Activated T-cell treated with anti-CD3 and anti-CD28 coated beads, Interleukin-2, amount 50 U/mL, for 72 hours (primary cell): ENCODE measurements at regions not wholly inside any gene's neighbourhood (a gene's known extent, or its start where the extent isn't known, plus 50 kb on each side); places are given as distances from the start of the nearest gene placed in this dataset.

Experiments used
- ATAC-seq, 2 donors: fragments of 150-1000 bp; cut with Tn5 transposase; replicated peaks in 1 of 2; 2 replicates each; pipeline ENCODE4 v1.10.0; 2021; ENCODE audit warnings: moderate library complexity in 2 of 2, mild to moderate bottlenecking in 1 of 2
- DNase-seq, 2 donors: peaks; one replicate each; pipeline ENCODE4 v3.0.0; 2021 to 2022; ENCODE audit warnings: mixed read lengths in 1 of 2
- H3K27ac Mint-ChIP-seq: one replicate; pipeline ENCODE4 v1.8.0; 2022; ENCODE audit warnings: mild to moderate bottlenecking, moderate library complexity, mixed read lengths
- H3K27me3 Mint-ChIP-seq: one replicate; pipeline ENCODE4 v1.8.0; 2022; ENCODE audit warnings: low read depth, mixed read lengths
- H3K36me3 Mint-ChIP-seq, 2 donors: one replicate each; pipeline ENCODE4 v1.8.0; 2022; ENCODE audit warnings: mixed read lengths in 2 of 2, mild to moderate bottlenecking in 1 of 2; ENCODE audit not compliant: insufficient read depth in 2 of 2
- H3K4me1 Mint-ChIP-seq: one replicate; pipeline ENCODE4 v1.8.0; 2022; ENCODE audit warnings: low read depth, mixed read lengths
- H3K4me3 Mint-ChIP-seq, 2 donors: one replicate each; pipeline ENCODE4 v1.8.0; 2022; ENCODE audit warnings: mild to moderate bottlenecking in 2 of 2, mixed read lengths in 2 of 2, moderate library complexity in 2 of 2
- H3K9me3 Mint-ChIP-seq, 2 donors: one replicate each; pipeline ENCODE4 v1.8.0; 2022; ENCODE audit warnings: mixed read lengths in 2 of 2

DNA sequence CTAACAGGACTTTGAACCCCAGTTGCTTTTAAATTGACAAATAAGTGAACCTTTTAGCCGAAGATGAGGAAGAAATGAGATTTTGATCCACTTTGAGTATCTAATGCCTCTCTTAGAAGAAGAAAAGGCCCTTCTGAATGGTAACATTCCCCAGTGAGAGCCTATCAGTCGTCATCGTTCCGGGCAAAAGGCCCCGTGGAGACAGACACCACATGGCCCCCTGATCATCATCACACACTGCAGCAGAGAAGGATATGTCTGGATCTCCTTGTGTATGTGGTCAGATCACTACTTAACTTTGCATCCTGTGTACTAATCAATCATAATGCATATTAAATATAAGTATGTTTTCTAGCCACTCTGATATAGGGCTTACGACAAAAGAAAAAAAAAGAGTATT lies 87.3 kb upstream of the SMYD2 start:
- H3K9me3 Mint-ChIP-seq, result no peaks in the 10 kb centered on the region
- H3K4me3 Mint-ChIP-seq, result no peak overlapping the region
- H3K27me3 Mint-ChIP-seq, result peaks cover 57% of the 10 kb centered on the region
- no peak for ATAC-seq
- H3K27ac Mint-ChIP-seq, result no peak overlapping the region
- H3K4me1 Mint-ChIP-seq, result no peaks in the 10 kb centered on the region
- H3K36me3 Mint-ChIP-seq, result no peaks in the 10 kb centered on the region
- no peak for DNase-seq

DNA sequence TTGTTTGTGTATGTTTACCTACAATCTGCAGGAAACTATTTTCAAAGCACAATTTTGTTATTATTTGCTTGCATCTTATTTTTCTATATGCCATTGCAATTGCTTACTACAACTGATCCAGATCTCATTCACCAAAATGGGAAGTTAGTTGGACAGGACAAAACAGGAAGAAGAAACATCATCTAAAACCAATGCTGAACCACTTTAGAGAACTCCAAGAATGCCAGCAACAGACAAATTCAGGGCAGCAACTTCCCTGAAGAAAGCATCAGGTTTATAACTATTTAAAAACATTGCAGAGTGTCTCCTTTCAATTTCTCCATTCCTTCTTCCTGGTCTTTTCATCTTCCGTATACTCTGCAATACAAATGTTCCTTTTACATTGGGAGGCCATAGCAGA lies 82.4 kb upstream of the SMYD2 start:
- DNase-seq (no peak), ATAC-seq (no peak)
- peaks cover 37% of the 10 kb centered on the region for H3K27me3 Mint-ChIP-seq
- no peak overlapping the region for H3K4me3 Mint-ChIP-seq
- no peaks in the 10 kb centered on the region for H3K9me3 Mint-ChIP-seq
- no peaks in the 10 kb centered on the region for H3K4me1 Mint-ChIP-seq
- H3K36me3 Mint-ChIP-seq, result no peaks in the 10 kb centered on the region
- no peak overlapping the region for H3K27ac Mint-ChIP-seq

DNA sequence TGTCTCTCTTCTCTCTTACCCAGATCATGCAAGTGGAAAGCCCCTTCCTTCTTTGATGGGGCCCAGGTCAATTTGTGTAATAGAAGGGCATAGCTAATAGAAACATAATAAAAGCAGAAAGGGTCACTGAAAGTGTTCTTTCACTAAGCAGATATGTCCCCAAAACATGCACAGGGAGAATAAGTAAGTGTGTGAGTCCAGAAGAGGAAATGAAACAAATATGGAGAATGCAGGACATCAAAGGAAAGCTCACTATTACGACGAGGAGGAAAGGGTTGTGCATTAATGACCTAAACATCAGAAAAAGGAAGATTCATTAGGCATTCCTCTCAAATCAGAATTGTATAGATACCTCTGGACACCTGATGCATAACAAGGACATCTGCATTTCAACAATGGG lies 81.4 kb upstream of the SMYD2 start:
- DNase-seq (no peak), ATAC-seq (no peak)
- H3K4me3 Mint-ChIP-seq, result no peak overlapping the region
- H3K36me3 Mint-ChIP-seq, result no peaks in the 10 kb centered on the region
- no peak overlapping the region for H3K27ac Mint-ChIP-seq
- H3K27me3 Mint-ChIP-seq, result peaks cover 27% of the 10 kb centered on the region
- no peaks in the 10 kb centered on the region for H3K9me3 Mint-ChIP-seq
- H3K4me1 Mint-ChIP-seq, result no peaks in the 10 kb centered on the region

DNA sequence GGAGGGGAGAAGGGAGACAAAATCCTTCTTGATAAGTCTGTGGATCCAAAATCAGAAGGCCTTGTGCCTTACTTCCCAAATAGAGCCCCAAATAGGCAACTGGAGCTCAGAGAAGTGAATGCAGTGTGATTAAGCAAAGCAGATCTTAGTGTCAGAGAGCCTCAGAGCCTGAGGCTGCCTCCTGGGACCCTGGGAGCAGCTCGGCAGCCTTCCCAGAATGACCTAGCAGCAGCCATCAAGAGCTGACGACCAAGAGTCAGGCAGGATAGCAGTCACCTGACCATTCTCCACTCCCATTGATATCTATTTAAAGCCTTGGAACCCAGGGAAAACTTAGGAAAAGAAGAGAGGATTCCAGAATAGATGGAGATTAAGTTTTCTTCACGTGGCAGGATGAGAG lies 78.0 kb upstream of the SMYD2 start:
- Mint-ChIP-seq H3K4me1 (no peaks in the 10 kb centered on the region), H3K27me3 (peaks cover 18% of the 10 kb centered on the region), H3K9me3 (no peaks in the 10 kb centered on the region), H3K4me3 (no peak overlapping the region), H3K27ac (no peak overlapping the region), H3K36me3 (no peaks in the 10 kb centered on the region)
- ATAC-seq (no peak), DNase-seq (no peak)

DNA sequence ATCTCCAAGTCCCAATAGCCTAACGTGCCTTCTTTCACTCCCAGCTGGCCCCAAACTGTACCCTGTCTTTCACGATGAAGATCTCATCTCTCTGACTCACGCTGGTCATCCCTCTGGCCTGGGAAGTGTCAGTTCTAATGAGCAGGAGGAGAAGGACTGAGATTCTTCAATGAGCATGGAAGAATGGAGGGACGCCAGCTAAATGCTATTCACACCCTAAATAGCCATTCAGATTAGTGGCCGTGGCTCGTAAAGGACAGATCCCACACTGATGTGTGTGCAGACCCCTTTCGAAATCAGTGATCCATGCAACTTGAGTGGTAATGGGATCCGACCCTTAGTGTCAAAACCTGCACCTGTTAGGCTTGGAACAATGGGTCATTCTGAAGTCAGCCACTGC lies 75.9 kb upstream of the SMYD2 start:
- Mint-ChIP-seq H3K4me1 (no peaks in the 10 kb centered on the region), H3K27ac (no peak overlapping the region), H3K36me3 (no peaks in the 10 kb centered on the region), H3K27me3 (no peaks in the 10 kb centered on the region), H3K9me3 (no peaks in the 10 kb centered on the region), H3K4me3 (no peak overlapping the region)
- ATAC-seq (no peak), DNase-seq (no peak)

DNA sequence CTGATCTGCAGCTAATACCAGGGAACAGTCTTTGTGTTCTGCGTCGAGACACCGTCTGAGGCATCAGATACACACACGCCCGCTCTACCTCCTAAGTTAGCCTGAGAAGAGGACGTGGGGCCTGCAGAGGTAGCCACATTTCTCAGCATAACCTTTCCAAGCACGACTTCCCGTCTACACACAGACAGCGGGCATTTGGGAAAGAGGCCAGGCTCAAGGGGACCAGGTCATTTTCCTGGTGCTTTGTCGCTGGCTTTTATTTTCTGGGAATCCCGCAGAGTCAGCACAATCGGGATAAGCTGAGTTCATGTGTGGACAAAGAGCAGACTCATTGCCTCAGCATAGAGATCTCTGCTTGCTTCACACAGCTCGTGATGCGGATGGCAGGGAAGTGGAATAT lies 72.5 kb upstream of the SMYD2 start:
- Mint-ChIP-seq H3K27ac (no peak overlapping the region), H3K4me1 (no peaks in the 10 kb centered on the region), H3K9me3 (no peaks in the 10 kb centered on the region), H3K27me3 (peaks cover 9% of the 10 kb centered on the region), H3K36me3 (no peaks in the 10 kb centered on the region), H3K4me3 (no peak overlapping the region)
- ATAC-seq, result no peak
- no peak for DNase-seq

DNA sequence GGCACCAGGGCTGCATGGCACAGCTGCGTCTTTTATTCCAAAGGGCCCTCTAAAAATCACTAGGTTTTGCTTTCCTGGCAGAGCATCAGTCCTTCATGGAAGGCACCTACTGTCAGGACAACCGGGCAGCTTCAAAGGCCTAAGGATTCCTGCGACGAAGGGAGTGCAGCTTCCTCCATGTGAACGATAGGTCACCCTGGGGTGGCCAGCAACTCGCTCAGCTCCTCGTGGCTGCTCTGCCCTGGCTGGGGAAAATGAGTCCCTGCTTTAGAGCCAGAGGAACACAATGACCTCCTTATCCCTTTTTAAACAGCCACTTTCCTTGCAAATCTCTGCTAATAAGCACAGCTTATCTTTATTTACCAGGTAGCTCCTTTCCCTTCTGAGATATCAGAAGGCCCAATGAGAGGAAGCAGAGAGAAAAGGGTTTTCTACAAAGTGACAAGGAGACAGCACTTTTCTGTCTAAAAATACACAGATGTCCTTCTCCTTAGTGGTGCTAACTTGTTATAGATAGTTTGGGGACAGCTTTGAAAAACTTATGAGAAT lies 71.6 kb upstream of the SMYD2 start:
- Mint-ChIP-seq H3K4me1 (no peaks in the 10 kb centered on the region), H3K9me3 (no peaks in the 10 kb centered on the region), H3K4me3 (no peak overlapping the region), H3K36me3 (no peaks in the 10 kb centered on the region), H3K27ac (no peak overlapping the region), H3K27me3 (peaks cover 10% of the 10 kb centered on the region)
- ATAC-seq (no peak), DNase-seq (no peak)

DNA sequence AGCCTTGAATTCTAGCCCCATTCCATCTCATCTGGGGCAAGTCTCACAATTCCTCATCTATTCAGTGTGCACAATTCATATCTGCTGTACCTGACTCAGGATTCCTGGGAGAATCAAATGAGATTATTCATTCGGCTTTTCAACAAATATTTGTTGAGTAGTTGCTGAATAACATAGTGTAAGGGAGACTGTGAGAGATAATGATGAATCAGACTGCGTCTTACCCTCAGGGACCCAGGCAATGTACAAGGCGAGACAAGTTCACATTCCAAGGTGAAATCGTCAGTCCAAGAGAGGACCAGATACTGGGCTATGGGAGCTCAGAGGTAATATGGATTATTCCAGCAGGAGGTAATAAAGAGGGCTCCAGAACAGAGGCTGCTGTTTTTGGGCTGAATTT lies 67.8 kb upstream of the SMYD2 start:
- no peak overlapping the region for H3K27ac Mint-ChIP-seq
- no peak for ATAC-seq
- H3K36me3 Mint-ChIP-seq, result no peaks in the 10 kb centered on the region
- DNase-seq, result no peak
- H3K4me1 Mint-ChIP-seq, result no peaks in the 10 kb centered on the region
- H3K4me3 Mint-ChIP-seq, result no peak overlapping the region
- peaks cover 25% of the 10 kb centered on the region for H3K27me3 Mint-ChIP-seq
- no peaks in the 10 kb centered on the region for H3K9me3 Mint-ChIP-seq

DNA sequence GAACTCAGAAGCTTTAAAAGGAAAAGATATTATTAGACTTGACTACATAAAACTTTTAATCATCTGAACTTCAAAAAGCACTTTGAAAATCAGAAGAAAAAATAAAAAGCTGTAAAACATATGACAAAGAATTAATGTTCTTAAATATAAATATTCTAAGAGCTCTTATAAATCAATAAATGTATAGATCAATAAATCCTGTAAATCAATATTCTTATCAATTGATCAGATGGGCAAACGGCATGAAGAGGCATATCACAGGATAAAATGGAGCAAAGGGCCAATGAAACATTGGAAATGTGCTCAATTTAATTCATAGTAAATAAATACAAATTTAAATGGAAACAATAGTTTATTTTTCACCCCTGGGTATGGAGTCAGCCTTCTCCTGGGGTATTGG lies 66.1 kb upstream of the SMYD2 start:
- H3K27me3 Mint-ChIP-seq, result peaks cover 32% of the 10 kb centered on the region
- no peaks in the 10 kb centered on the region for H3K9me3 Mint-ChIP-seq

DNA sequence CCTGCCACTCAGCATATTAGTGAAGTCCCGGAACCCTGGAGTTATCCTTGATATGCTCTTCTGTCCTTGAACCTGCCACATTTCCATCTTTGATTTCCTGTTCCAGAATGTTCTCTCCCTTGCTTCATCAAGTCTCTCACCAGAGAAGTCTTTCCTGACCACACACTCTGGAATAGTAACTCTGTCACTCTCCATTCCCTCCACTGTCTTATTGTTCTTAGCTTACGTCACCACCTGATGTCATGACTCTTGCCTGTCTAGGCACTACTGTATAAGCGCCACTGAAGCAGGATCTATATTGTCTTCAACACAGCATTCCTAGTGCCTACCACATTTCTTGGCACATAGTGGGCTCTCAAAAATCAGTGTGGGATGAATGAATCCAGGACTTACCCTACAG lies 65.4 kb upstream of the SMYD2 start:
- Mint-ChIP-seq H3K4me3 (no peak overlapping the region), H3K36me3 (no peaks in the 10 kb centered on the region), H3K9me3 (no peaks in the 10 kb centered on the region), H3K27ac (no peak overlapping the region), H3K27me3 (peaks cover 34% of the 10 kb centered on the region), H3K4me1 (no peaks in the 10 kb centered on the region)
- DNase-seq (no peak), ATAC-seq (no peak)

More for the DNA sequence above, 66.1 kb upstream of the SMYD2 start:
- ATAC-seq (no peak), DNase-seq (no peak)
- Mint-ChIP-seq H3K36me3 (no peaks in the 10 kb centered on the region), H3K4me3 (no peak overlapping the region), H3K4me1 (no peaks in the 10 kb centered on the region), H3K27ac (peak overlapping the region; percentile 68)

DNA sequence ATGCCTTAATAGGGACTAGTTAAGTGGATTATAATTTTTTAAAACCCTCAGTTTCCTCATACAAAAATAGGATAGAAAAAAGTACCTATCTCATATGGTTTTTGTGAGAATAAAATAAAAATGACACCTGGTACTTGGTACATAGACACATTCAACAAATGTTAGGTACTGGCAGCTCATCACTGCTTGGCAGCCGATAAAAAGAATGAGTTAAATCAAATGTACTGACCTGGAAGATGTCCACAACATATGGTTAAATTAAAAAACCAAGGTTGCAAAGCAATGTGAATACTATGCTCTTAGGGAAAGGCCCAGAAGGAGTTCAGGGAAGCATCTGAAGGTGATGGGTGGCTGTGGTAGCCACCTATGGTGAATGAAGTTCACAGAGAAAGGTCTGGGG lies 64.9 kb upstream of the SMYD2 start:
- Mint-ChIP-seq H3K36me3 (no peaks in the 10 kb centered on the region), H3K4me3 (no peak overlapping the region), H3K9me3 (no peaks in the 10 kb centered on the region), H3K27me3 (peaks cover 34% of the 10 kb centered on the region), H3K27ac (no peak overlapping the region), H3K4me1 (no peaks in the 10 kb centered on the region)
- no peak for DNase-seq
- no peak for ATAC-seq

DNA sequence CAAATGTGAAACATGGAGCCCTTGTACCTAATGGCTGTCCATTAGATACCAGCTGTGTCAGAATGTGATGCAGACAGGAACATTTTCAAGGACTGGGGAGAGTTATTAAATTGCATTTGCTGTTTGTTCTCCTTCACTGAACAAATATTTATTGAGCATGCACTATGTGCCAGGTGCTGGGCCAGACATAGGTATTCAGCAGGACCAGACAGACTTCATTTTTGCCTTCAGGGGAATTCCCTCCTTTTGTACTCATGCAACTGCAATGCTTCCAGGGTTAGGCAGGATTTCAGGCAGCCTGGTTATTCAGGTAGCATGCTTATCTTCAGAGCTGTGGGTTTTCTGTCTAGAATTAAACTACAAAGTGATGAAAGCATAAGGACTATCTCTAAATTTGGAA lies 64.2 kb upstream of the SMYD2 start:
- H3K27me3 Mint-ChIP-seq, result peaks cover 40% of the 10 kb centered on the region
- H3K27ac Mint-ChIP-seq, result no peak overlapping the region
- H3K9me3 Mint-ChIP-seq, result no peaks in the 10 kb centered on the region
- no peaks in the 10 kb centered on the region for H3K4me1 Mint-ChIP-seq
- ATAC-seq (no peak), DNase-seq (no peak)
- H3K4me3 Mint-ChIP-seq, result no peak overlapping the region
- H3K36me3 Mint-ChIP-seq, result no peaks in the 10 kb centered on the region

DNA sequence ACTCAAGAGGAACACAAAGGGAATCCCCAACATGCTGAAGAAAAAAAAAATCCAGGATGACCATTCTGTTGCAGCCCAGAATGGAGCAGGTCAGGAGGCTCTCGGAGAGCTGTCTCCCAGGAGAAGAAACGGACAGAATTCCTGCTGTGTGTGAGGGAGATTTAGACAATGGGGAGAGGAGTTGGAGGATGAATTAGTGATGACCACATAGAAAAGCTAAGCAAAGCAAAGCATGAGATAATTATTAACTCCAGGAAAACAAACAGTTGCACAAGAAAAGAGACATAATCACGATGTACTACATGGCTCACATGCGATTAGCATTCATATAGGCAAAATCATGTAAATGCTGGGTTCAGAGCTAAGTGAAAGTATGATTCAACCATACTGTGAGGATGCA lies 61.1 kb upstream of the SMYD2 start:
- Mint-ChIP-seq H3K4me1 (no peaks in the 10 kb centered on the region), H3K4me3 (no peak overlapping the region), H3K36me3 (no peaks in the 10 kb centered on the region), H3K9me3 (no peaks in the 10 kb centered on the region), H3K27me3 (peaks cover 44% of the 10 kb centered on the region), H3K27ac (no peak overlapping the region)
- DNase-seq (no peak), ATAC-seq (no peak)

DNA sequence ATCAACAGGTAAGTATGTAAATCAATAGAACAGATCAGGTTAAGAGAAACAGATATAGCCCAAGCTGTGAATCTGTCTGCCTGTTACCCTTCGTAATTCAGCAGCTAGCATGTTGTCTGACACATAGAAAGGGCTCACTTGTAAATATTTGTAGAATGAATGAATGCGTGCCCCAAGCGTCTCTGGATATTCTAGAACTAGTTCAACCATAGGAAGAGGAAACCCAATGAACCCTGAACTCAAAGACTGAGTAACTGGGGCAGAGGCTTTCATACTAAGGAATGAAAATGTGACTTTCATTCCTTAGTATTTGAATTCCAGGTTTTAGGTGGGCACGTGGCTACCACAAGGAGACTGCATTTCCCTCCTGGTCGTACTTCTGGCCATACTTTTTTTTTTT lies 60.1 kb upstream of the SMYD2 start:
- DNase-seq (no peak), ATAC-seq (no peak)
- no peak overlapping the region for H3K4me3 Mint-ChIP-seq
- no peaks in the 10 kb centered on the region for H3K36me3 Mint-ChIP-seq
- peaks cover 43% of the 10 kb centered on the region for H3K27me3 Mint-ChIP-seq
- H3K9me3 Mint-ChIP-seq, result no peaks in the 10 kb centered on the region
- H3K4me1 Mint-ChIP-seq, result no peaks in the 10 kb centered on the region
- H3K27ac Mint-ChIP-seq, result no peak overlapping the region
